ENCODE measurements at regions not wholly inside any gene's neighbourhood (a gene's known extent, or its start where the extent isn't known, plus 50 kb on each side); places are given as distances from the start of the nearest gene placed in this dataset.
"Not testable (repeated sequence)": the region's sequence is repeated elsewhere in the genome, so short reads cannot be mapped to it uniquely, and the experiment has no call there.

DNA sequence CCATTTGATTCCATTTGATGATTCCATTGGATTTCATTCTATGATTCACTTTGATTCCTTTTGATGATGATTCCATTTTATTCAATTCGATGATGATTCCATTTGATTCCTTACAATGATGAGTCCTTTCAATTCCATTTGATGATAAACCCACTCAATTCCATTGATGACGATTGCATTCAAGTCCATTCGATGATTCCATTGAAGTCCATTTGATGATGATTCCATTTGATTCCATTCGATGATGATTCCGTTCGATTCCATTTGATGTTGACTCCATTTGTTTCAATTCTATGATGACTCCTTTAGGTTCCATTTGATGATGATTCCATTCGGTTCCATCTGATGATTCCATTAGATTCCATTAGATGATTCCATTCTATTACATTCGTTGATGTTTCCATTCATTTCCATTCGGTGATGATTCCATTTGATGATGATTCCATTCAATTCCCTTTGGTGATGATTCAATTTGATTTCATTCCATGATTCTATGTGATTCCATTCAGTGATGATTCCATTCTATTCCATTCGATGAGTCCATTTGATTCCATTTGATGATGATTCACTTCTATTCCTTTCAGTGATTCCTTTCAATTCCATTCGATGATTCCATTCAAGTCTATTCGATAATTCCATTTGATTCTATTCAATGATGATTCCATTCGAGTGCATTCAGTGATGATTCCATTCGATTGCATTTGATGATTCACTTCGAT is 1106.0 kb downstream of the RPIA start:
- TF ChIP-seq, protein P1, sequence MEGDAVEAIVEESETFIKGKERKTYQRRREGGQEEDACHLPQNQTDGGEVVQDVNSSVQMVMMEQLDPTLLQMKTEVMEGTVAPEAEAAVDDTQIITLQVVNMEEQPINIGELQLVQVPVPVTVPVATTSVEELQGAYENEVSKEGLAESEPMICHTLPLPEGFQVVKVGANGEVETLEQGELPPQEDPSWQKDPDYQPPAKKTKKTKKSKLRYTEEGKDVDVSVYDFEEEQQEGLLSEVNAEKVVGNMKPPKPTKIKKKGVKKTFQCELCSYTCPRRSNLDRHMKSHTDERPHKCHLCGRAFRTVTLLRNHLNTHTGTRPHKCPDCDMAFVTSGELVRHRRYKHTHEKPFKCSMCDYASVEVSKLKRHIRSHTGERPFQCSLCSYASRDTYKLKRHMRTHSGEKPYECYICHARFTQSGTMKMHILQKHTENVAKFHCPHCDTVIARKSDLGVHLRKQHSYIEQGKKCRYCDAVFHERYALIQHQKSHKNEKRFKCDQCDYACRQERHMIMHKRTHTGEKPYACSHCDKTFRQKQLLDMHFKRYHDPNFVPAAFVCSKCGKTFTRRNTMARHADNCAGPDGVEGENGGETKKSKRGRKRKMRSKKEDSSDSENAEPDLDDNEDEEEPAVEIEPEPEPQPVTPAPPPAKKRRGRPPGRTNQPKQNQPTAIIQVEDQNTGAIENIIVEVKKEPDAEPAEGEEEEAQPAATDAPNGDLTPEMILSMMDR (IDR thresholded peaks at IDR 0.05; ENCODE audit: low read depth, low read length) = no peak
- H3K4me3 ChIP-seq (ENCODE audit: low read depth, low read length) = no peak overlapping the region

- not testable (repeated sequence) for H3K4me3 ChIP-seq (ENCODE audit: low read depth, low read length)
Measured at GRCh38 chr2:89801207-89801606, 1109.7 kb downstream of the RPIA start.

DNA sequence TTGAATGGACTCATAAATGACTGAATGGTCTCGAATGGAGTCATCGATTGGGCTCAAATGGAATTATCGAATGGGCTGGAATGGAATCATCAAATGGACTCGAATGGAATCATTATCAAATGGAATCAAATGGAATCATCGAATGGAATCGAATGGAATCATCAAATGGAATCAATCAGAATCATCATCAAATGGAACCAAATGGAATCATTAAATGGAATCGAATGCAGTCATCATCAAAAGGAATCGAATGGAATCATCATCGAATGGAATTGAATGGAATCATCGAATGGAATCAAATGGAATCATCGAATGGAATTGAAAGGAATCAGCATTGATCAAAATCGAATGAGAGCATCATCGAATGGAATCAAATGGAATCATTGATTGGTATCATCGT is 1114.9 kb downstream of the RPIA start:
- not testable (repeated sequence) for H3K4me3 ChIP-seq (ENCODE audit: low read depth, low read length)

- TF ChIP-seq, protein P1 (IDR thresholded peaks at IDR 0.05; ENCODE audit: low read depth, low read length) = no peak
- no peak overlapping the region for H3K4me3 ChIP-seq (ENCODE audit: low read depth, low read length)
Measured at GRCh38 chr2:89811295-89811694, 1119.8 kb downstream of the RPIA start.

DNA sequence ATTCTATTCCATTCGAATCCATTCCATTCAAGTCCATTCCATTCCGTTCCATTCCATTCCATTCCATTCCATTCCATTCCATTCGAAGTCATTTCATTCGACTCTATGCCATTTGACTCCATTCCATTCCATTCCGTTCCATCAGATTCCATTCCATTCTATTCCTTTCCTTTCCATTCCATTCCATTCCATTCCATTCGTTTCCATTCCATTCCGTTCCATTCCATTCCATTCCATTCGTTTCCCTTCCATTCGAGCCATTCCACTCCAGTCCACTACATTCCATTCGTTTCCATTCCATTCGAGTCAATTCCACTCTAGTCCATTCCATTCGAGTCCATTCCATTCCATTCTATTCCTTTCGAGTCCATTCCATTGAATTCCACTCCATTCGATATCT is 1120.4 kb downstream of the RPIA start:
- H3K4me3 ChIP-seq (ENCODE audit: low read depth, low read length) = not testable (repeated sequence)

- H3K4me3 ChIP-seq (ENCODE audit: low read depth, low read length) = not testable (repeated sequence)
Measured at GRCh38 chr2:89814359-89814758, 1122.9 kb downstream of the RPIA start.

- H3K4me3 ChIP-seq (ENCODE audit: low read depth, low read length) = no peak overlapping the region
- TF ChIP-seq, protein P1 (IDR thresholded peaks at IDR 0.05; ENCODE audit: low read depth, low read length) = no peak
Measured at GRCh38 chr2:89818873-89819272, 1127.4 kb downstream of the RPIA start.

DNA sequence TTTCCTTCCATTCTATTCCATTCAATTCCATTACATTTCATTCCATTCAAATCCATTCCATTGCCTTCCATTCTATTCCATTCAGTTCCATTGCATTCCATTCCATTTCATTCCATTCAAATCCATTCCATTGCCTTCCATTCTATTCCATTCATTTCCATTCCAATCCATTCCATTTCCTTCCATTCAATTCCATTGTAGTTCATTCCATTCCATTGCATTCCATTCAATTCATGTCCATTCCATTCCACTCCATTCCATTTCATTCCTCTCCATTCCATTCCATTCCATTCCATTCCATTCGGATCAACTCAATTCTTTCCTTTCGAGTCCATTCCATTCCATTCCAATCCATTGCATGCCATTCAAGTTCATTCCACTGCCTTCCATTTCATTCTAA is 1128.3 kb downstream of the RPIA start:
- H3K4me3 ChIP-seq (ENCODE audit: low read depth, low read length) = no peak overlapping the region
- TF ChIP-seq, protein P1 (IDR thresholded peaks at IDR 0.05; ENCODE audit: low read depth, low read length) = no peak

DNA sequence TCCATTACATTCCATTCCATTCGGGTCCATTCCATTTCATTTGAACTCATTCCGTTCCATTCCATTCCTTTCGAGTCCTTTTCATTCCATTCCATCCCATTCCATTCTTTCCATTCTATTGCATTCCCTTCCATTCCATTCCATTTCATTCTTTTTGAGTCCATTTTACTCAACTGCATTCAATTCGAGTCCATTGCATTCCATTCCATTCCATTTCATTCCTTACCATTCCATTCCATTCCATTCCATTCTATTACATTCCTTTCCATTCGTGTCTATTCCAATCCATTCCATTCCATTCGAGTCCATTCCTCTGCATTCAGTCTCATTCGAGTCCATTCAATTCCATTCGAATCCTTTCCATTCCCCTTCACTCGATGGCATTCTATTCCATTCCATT is 1128.8 kb downstream of the RPIA start:
- no peak overlapping the region for H3K4me3 ChIP-seq (ENCODE audit: low read depth, low read length)
- TF ChIP-seq, protein P1 (IDR thresholded peaks at IDR 0.05; ENCODE audit: low read depth, low read length) = no peak

All from WI38 (cell line).